NCI-H1105 (cell line): ENCODE measurements at regions not wholly inside any gene's neighbourhood (a gene's known extent, or its start where the extent isn't known, plus 50 kb on each side); places are given as distances from the start of the nearest gene placed in this dataset.

Experiments
- DNase-seq: peaks from one replicate; lab custom pipeline; 2025; lab: John Stamatoyannopoulos, UW

DNA sequence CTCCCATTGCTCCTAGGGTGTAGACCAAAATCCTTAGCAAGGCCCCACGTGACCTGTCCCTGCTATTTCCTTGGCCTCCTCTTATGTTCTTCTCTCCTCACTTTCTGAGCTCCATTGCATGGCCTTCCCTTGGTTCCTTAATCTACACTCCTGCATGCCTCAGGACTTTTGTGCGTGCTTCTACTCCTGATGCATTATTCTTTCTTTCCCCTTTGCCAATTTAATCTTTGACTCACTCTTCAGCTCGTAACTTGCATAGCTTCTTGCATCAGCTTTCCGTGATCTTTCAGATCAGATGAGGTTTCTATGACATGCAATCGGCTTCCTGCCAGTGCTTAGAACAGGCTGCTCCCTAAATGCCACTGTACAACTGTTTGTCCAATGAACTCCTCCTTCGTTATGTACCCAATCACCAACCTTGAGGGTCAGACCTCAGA lies 261.6 kb upstream of the CADM1 start:
- DNase-seq = no peak

DNA sequence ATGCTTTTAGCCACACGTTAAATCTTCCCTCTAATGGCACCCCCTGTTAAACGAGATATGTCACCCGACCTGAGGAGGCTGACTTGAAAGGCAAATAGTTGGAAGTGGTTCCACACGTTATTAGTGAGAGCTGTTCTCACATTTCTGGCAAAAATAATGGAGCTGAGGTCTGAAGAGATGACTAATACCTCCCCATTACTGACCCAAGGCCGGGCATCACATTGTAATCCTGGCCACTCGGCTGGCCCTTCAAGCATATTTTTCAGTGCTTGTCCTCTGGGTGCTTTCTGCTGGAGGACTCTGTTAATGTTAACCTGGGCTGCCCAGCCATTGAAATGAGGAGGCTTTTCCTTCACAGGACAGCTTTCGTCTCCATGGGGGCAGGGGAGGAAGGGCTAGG lies 260.0 kb upstream of the CADM1 start:
- DNase-seq = no peak

DNA sequence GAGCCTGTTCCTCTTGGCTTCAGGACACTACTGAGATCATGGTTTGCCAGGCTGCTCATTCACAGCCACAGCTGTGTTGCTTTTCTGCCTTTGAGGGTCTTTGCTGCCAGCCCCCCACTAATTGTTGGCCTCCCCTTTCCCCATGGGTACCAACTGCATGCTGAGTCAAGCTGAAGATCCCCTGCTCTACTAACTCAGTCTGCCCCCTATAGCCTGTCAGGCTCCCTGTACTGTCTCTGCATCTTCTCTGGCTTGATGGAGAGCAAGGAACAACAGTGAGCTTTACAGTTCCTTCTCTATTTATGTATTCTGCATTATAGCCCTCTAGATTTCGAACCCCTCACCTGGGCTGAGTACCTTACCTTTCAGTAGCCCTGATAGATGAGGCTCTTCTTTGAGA lies 257.6 kb upstream of the CADM1 start:
- DNase-seq = no peak

DNA sequence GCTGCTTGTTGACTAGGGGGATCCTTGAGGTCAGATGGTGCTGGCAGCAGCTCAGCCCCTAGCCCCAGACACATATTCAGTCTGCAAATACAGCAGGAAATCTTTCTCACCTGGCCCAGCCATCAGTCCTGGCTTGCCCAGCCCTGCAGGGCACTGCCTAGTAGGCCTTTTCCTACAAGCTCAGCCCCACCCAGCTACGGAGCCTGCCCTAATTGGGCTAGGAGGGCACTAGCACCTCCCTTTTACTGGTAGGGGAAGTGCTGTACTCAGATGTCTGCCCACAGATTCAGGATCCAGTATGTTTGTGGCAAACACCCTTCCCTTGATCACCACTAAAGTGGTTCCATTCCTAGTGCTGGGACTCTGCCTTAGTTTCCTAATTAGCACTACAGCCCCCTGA lies 257.1 kb upstream of the CADM1 start:
- no peak for DNase-seq

DNA sequence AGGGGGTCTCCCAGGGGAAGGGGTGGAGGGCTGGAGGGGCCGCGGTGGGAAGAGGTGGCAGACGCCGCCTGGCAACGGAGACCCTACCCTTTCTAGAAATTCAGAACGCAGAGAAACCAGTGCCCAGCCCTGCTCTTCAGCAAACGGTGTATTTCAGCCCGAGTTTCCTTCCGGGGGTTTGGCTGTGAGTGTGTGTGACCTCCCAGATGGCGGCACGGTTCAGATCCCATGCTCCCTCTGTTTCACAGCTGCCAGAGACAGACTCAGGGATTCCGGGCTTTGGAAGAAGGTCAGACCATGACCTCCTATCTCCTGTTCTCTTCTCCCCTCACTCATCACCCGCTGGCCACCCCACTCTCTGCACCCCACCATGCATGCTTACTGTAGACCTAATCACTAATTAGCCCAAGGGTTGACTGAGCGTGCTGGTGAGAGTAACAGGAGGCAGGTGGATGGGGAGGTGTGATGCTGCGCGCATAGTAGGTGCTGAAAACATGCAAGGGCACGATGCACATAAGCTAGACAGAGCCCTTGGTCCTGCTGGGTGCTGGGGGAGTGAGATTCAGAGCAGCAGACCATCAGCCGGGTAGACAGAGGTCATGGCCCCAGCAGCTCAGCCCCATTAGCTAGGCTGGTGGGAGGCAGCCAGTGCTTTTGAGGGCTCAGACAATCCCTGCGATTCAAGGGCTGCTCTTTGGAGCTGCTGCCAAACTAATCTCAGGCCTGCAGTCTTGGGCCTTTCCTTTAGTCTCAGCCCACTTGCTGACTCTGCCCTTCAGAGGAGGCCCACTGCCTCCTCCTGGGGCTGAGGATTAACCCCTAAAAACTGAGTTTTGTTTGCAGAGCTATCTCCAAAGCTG lies 256.5 kb upstream of the CADM1 start:
- DNase-seq = no peak

DNA sequence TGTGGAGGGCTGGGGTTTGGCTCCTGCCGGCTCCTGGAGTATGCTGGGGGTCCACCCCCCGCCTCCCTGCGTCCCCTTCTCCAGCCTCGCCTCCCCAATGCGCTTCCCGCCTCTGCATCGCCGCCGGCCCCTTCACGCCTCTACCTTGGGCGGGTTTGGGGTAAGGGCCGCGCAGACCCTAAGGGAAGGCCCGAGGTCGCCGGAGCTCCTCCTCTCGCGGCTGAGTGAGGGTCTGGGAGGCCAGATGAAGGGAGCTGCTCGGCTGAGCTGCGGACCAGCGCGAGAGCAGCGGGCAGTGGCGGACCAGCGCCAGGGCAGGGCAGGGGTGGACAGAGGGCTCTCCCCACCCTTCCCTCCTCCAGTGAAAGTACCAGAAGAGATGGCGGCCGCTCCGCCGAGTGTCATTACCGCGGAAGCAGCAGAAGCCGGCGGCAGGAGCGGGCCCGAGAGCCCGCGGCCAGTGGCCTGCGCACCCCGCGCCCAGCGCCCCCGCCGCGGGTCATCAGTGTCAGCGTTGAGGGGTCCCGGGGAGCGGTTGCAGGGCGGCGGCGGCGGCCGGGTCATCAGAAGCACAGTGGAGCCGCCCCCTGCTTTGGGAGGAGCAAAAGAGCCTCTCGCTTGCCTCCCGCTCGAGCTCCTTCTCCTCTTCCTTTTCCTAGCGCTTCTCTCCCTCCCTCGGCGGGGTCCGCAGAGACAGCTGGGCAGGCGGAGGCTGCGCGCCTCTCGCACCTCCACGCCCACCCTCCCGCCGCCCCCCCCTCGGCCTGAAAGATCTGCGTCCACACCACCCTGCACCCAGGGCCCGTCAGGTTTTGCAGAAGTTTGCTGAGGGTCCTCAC lies 255.6 kb upstream of the CADM1 start:
- DNase-seq = no peak

DNA sequence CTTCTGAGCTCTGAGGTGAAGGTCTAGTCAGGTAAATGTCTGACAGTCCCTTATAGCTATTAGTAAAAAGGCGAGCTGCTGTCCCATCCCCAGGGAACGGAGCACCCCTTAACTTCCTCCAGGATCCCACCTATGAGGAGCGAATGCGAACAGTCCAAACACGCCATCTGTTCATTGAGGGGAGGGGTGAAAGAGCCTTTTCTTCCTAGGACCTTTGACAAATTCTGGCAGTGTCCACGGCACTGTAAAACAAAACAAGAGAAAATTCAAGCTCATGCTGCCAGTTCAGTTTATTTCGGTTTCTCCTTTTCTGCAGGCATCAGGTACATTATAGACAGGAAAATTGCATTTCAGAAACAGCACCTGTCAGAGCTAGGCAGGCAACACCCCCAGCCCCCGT lies 253.8 kb upstream of the CADM1 start:
- no peak for DNase-seq

DNA sequence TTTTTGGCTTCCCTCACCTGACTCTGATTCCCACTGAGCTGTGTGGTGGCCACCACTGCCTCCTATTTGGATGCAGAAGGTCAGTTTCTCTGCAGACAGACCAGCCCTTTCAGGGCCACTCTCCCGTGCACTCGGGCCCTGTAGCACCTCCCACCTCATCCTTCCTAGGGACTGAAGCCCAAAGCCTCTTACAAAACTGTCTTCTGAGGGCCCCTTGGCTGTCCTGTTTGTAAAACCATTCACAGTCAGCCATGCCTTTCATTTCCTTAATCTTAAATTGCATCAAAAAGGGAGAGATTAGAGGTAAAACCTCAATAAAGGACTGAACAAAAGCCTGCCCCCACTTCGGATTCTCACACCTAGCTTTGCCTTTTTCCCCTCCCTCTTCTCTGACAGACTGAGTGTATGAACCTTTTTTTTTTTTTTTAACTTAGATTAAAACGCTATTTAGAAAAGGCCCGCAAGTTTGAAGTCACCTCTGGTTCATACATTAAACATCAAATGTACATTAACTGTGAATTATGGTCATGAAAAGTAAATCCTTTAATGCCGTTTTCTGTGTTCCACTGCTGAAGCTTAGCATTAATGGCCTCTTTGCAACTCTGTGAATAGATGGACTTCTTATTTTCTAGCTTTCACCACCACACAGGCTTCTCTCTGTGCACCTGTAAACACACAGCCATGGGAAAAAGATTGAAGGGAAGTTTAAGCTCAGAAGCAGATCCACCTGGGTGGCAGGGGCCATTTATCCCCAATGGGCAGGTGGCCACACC lies 247.2 kb upstream of the CADM1 start:
- DNase-seq = no peak

DNA sequence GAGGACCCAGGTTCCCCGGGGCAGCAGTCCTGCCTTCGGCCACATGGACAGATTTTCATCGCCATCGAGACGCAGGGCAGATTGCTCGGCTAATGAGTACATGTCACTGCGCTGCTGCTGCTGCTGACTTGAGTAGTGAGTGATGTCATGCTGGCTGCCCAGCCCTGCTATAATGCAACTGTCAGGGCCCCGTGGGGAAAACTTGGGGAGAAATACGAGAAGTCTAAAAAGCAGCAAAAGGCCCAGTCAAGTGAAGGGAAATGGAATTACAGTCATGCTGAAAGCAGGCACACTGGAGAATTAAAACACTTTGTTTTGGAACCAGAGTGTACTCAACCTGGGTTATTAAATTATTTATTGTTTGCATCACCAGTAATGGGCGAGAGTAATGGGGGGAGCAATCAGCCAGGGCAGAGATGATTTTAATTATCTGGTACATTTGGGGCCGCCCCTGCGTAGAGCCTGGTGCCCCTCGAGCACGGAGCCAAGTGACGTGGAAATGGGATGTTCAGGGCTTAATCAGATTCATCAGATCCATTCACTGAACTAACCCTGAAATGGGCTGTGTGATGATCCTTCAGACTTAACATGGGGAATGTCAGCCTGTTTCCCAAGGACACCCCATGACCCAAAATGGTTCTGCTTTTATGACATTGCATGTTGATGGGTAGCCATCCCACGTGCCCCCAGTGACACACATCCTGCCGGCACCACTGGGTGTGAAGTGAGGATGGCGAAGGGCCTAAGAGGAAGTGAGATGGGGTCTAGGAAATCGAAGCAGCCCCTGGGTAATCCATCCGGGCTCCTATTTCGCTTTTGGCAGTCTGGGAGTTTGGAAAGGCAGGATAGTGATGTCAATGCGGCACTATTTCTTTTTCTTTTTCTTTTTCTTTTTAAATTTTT lies 241.6 kb upstream of the CADM1 start:
- no peak for DNase-seq

DNA sequence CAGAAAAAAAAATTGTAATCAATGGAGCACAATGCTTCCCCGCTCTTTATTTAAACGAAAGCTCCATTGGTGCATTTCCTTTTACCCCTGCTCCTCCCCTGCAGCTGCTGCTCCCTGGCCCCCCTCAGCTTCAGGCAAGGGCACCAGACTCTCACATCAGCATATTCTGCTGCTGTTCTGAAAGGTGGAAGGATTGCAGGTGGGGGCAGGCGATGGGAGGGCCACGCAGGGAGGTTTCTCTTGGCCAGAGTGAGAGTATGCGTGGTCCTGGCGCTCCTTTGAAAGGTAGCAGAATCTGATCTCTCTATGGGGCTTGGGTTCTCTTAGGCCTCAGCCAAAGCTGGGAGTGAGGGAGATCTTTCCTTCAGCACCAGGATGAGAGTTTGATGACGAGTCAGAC lies 240.9 kb upstream of the CADM1 start:
- no peak for DNase-seq

DNA sequence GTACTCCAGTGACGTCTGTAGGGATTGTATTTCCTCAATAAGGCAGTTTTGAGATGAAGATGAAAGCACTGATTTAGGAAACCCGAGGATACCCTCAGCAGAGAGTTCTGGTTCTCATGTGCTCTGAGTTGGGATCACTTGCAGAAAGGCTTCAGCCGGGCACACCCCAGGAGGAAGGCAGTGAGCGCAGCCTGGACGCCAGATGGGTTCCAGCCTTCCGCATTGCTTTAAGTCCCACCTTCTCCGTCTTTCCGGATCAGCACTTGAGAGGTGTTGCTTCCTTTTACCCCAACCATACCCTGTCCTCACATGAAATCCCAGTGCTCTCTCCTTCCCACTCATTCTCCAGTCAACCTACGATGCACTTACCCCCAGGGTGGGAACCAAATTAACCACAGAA lies 239.5 kb upstream of the CADM1 start:
- no peak for DNase-seq

DNA sequence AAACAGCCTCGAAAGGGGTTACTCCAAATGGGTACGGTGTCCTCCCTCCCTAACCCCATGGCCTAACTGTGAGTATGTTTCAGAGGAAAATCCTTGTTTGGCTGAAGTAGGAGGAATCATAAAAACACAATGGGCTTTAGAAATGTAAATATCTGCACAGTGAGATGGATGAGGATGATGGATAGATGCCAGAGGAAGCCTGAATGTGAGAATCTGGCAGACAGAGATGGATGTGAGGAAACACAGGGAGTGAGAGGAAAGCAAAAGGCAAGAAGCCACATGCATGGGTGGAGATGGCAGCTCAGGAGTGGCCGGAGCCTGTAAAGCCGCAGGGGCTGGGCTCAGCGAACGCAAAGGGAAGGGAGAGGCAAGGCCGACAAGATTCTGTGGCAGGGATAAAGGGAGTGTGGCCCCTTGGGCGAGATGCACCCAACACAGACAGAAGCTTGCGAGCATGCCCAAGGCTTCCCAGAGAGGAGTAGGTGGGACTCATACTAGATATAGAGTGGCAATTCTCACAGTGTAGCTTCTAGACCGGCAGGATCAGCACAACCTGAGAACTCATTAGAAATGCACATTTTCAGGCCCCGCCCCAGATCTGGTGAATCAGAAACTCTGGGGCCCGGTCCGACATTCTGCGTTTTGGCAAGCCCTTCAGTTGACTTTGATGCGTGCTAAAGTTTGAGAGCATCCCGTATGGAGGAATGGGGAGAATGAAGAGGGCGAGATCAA lies 237.3 kb upstream of the CADM1 start:
- peak; percentile 38 for DNase-seq

DNA sequence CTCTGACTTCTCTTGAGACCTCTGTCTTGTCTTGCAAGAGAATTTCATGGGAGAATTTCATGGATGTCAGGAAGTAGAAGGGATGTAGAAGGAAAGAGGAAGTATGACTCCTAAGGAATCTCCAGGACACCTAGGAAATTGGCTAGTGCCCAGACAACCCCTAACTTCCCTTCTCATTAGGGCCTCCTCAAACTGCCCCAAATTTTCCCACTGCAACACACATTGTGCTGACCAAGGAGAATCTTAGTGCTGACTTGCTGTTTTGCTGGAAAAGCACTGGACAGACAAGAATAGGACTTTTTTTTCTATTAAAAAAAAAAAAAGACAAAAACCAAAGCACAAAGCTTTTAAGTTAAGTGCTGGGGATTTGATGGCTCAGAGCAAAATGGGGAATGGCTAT lies 236.1 kb upstream of the CADM1 start:
- no peak for DNase-seq

DNA sequence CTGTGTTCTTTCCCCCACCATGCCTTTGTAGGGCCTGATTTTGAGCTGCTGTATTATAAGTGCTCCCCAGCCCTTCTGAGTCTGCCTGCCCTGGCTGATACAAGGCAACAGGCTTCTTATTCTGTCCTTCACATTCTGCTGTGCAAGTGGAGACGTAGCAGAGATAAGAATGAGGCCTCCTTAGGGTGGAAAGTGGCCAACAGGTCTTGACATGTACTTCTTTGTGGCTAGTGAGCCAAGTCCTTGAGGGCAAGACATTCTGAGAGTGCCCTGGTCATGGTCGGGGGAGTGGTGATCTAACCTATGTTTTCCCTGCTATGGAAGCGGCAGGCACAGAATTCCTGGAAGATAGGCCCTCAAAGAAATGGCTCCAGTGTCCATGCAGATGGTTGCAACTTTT lies 235.7 kb upstream of the CADM1 start:
- DNase-seq = no peak

DNA sequence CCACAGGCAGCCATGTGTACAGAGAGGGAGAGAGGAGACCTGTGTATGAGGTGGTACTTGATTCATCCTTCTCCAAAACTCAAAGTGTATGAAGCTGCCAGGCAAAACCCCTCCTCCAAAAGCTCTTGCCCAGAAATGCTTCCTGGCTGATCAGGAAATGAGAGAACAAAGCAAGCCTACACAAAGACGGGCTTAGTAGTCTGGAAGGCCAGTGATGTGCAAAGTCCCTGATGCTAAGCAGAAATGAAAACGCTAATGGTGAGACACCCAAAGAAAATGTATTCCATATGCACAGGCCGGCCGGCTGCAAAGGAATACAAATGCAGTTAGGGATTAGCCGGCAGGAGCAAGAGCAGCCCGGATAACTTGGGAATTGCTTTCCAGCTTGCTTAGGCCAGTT lies 234.9 kb upstream of the CADM1 start:
- DNase-seq = no peak

DNA sequence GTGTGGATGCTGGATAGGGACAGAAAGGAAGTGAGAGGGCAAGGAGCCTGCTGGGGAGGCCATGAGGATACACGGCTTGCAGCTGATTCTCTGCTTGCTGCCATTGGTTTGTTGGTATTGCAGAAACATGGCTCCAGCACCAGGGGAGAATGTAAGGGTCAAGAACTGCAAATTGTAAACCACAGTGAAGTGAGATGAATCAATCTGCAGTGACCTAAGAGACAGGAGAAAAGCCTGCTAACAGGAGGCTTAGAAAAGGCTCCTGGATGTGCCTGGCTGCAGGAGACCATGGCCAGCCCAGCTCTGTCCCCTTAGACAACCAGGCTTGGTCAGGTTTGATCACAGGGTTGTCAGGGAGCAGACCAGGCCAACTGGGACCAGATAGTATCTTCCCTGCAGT lies 233.7 kb upstream of the CADM1 start:
- DNase-seq = no peak

DNA sequence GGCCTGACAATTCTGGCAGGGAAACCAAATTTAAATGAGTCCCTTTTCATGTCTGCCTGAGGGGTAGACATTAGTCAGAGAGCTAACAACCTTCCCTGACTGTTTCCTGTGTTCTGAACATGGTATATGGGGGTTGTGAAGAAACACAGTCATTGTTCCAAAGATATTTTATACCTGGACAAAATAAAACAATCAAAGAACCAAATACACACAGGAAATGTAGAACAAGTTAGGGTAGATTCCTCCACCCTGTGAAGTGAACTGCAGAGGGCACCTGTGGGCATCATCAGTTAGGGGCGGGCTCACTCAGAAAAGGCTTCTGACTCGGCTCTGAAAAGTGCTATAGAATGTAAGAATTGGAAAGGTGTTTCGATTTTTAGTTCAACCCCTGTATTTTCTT lies 231.9 kb upstream of the CADM1 start:
- no peak for DNase-seq

DNA sequence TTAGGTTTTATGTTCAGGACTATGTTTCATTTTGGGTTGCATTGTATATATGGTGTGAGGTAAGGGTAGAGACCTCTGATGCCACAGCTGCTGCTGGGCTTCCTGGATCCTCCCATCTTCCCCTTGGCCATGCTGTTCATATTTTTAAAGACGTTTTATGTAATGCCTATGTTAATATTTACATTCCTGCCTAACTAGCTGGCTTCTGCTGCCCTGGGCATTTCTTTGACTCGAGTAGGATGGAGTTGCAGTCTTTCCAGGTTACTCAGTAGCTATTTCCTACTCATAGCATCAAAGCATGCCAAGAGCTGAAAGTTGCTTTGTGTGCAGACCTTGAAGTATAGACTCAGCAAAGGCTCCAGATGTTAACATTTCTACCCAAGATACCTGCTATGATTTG lies 220.5 kb upstream of the CADM1 start:
- DNase-seq = no peak

DNA sequence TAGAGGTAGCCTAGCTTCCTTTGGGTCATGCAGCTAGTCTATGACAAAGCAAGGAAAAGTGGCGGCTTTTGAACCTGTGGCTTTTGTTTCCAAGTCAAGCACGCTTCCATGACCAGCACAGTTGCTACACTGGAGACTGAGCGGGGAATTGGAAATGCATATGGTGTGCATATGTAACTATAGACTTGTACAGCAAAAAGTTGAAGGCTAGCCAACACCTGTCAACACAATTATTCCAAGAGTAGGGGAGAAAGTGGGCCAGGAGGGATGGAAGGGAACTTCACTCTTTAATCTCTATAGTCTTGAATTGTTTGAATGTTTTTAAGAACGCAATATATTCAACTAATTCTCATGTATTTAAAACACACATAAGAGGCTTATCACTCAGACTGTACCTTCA lies 218.5 kb upstream of the CADM1 start:
- no peak for DNase-seq

DNA sequence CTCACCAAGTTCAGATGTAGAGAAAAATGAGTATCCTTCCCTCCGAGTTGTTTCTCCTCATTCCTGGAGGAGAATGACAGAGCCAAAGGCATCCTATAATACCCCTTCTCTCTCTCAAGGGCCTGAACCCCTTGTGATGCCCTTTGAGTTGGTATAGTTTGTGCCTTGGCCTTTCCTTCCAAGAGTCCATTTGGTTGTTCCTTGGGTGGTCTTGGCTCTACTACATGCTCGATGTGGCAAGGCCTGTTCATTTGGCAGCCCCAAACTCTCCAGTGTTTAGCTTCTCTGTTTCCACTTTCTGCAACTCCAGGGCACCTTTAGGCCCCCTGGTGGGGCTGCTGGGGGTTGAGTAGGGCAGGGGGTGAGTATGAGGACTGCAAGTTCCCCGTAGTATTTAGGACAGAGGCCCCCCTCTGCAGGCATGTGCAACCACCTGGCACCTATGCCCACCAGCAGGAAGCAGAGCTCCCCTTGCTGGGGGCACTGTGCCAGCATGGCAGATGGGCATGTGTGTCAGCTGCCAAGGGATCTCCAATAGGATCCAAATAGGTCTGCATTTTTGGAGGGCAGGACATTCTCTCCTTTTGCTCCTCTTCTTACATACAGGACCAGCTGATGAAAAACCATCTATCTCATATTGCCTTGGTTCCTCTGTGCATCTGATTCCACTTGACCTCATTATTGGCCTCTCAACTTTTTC lies 217.2 kb upstream of the CADM1 start:
- DNase-seq = peak; percentile 39
